Hepatocyte (in vitro differentiated cells): ENCODE measurements at regions not wholly inside any gene's neighbourhood (a gene's known extent, or its start where the extent isn't known, plus 50 kb on each side); places are given as distances from the start of the nearest gene placed in this dataset.

Source experiments
- DNase-seq: peaks from one replicate; pipeline ENCODE4 v3.0.0-alpha.2; 2016; ENCODE audit warnings: low spot score
- H2AFZ ChIP-seq: fragments of 200-600 bp; sonication (generic); 2 replicates; pipeline ENCODE4 v1.6.0; 2016; ENCODE audit warnings: antibody characterized with exemption, mild to moderate bottlenecking
- H3K27ac ChIP-seq: fragments of 200-600 bp; sonication (generic); 2 replicates; pipeline ENCODE4 v1.5.1; 2016; ENCODE audit warnings: mild to moderate bottlenecking
- H3K27me3 ChIP-seq: fragments of 200-600 bp; sonication (generic); 2 replicates; pipeline ENCODE4 v1.6.1; 2016
- H3K36me3 ChIP-seq: fragments of 200-600 bp; sonication (generic); replicated peaks from 2 replicates; pipeline ENCODE4 v1.5.1; 2016; ENCODE audit warnings: low read depth; ENCODE audit not compliant: insufficient read depth
- H3K4me1 ChIP-seq: fragments of 200-600 bp; sonication (generic); 2 replicates; pipeline ENCODE4 v1.5.1; 2016; ENCODE audit warnings: mild to moderate bottlenecking, moderate library complexity; ENCODE audit not compliant: insufficient read depth
- H3K4me2 ChIP-seq: fragments of 200-600 bp; sonication (generic); 2 replicates; pipeline ENCODE4 v1.6.0; 2016
- H3K4me3 ChIP-seq: fragments of 200-600 bp; sonication (generic); 2 replicates; pipeline ENCODE4 v1.5.1; 2016; ENCODE audit warnings: mild to moderate bottlenecking
- H3K79me2 ChIP-seq: fragments of 200-600 bp; sonication (generic); 2 replicates; pipeline ENCODE4 v1.6.0; 2017; ENCODE audit warnings: mild to moderate bottlenecking
- H3K9me2 ChIP-seq: fragments of 200-600 bp; sonication (generic); replicated peaks from 2 replicates; pipeline ENCODE4 v1.6.0; 2017; ENCODE audit warnings: mild to moderate bottlenecking; ENCODE audit not compliant: insufficient read depth
- H3K9me3 ChIP-seq: fragments of 200-600 bp; sonication (generic); 2 replicates; pipeline ENCODE4 v1.5.1; 2016; ENCODE audit warnings: low read depth, mild to moderate bottlenecking
- H4K20me1 ChIP-seq: fragments of 200-600 bp; sonication (generic); 2 replicates; pipeline ENCODE4 v1.6.0; 2016; ENCODE audit warnings: mild to moderate bottlenecking; ENCODE audit not compliant: insufficient read depth, poor library complexity, severe bottlenecking
- CTCF ChIP-seq: fragments of 200-600 bp; sonication (generic); IDR thresholded peaks from 2 replicates; pipeline ENCODE4 v1.5.1; 2016; ENCODE audit warnings: antibody characterized with exemption, mild to moderate bottlenecking; ENCODE audit not compliant: poor library complexity
- EZH2 ChIP-seq: fragments of 200-600 bp; sonication (generic); IDR thresholded peaks from 2 replicates; pipeline ENCODE4 v1.6.1; 2016; ENCODE audit warnings: antibody characterized with exemption, mild to moderate bottlenecking, borderline replicate concordance
- EZH2phosphoT487 ChIP-seq: fragments of 200-600 bp; sonication (generic); IDR thresholded peaks from one replicate; pipeline ENCODE4 v1.6.1; 2018; ENCODE audit warnings: antibody characterized with exemption, mild to moderate bottlenecking, low read depth, moderate library complexity; ENCODE audit not compliant: unreplicated experiment, severe bottlenecking
- WGBS: methylation state at CpG from one replicate; pipeline ENCODE4 v1.1.6; 2016; ENCODE audit warnings: low lambda C conversion rate; ENCODE audit errors: missing lambda C conversion rate; 5-methylcytosine and 5-hydroxymethylcytosine counted together

- Histone ChIP-seq H3K36me3 (no peaks in the 10 kb centered on the region), H3K9me2 (no peaks in the 10 kb centered on the region), H3K4me3 (no peak overlapping the region), H3K4me2 (no peak overlapping the region), H3K27me3 (no peaks in the 10 kb centered on the region), H2AFZ (no peak overlapping the region), H3K27ac (no peak overlapping the region), H4K20me1 (no peaks in the 10 kb centered on the region), H3K4me1 (no peaks in the 10 kb centered on the region), H3K9me3 (no peaks in the 10 kb centered on the region), H3K79me2 (no peaks in the 10 kb centered on the region)
- 72% methylated on average over 2 of the region's 2 CpGs for WGBS
- DNase-seq = no peak
- TF ChIP-seq CTCF (no peak), EZH2phosphoT487 (no peak), EZH2 (no peak)
Observed at GRCh38 chr3:74801924-74802323, 187.5 kb upstream of the CNTN3 start.

DNA sequence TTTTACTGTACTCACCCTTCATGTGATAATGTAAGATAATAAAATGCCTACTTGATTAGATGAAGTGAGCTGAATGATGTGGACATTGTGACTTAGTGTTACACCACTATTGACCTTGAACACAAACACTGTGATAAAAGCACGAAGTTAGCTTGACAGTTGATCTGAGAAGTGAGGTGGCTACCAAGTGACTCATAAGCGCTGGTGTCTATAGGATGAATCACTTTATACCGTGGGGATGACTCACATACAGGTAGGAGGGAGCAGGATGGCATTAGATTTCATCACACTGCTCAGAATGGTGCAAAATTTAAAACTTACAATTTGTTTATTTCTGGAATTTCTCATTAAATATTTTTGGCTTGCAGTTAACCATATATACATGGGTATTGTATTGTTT lies 174.7 kb upstream of the CNTN3 start:
- DNase-seq = peak; percentile 53
- Histone ChIP-seq H3K4me2 (no peak overlapping the region), H2AFZ (no peak overlapping the region), H4K20me1 (no peaks in the 10 kb centered on the region), H3K4me3 (no peak overlapping the region), H3K27ac (no peak overlapping the region), H3K4me1 (no peaks in the 10 kb centered on the region), H3K9me3 (no peaks in the 10 kb centered on the region), H3K36me3 (no peaks in the 10 kb centered on the region), H3K79me2 (no peaks in the 10 kb centered on the region), H3K27me3 (no peaks in the 10 kb centered on the region), H3K9me2 (no peaks in the 10 kb centered on the region)
- WGBS = 44% methylated on average over 3 of the region's 3 CpGs
- TF ChIP-seq EZH2phosphoT487 (no peak), EZH2 (no peak), CTCF (no peak)

DNA sequence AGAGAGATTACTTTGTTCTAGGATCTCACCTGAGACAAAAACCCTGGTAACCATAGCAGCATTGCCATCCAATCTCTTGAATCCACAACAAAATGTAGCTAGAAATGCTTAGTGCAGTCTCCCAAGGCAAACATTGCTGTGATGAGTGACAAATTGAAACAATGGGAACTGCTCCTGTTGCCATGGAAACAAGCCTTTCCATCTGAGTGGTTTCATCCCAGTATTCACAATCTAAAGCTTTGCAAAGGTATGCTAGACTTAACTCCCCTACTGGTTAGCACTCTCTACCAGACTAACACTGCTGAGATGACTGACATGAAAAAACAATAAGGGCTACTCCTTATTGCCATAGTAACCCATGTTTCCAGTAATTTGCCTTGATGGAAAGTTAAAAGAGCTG lies 172.6 kb upstream of the CNTN3 start:
- peak; percentile 3 for DNase-seq
- H3K4me1 ChIP-seq = no peaks in the 10 kb centered on the region
- H3K9me2 ChIP-seq = no peaks in the 10 kb centered on the region
- H3K27me3 ChIP-seq = peaks cover 5% of the 10 kb centered on the region
- no peak overlapping the region for H3K4me2 ChIP-seq
- no peak overlapping the region for H3K4me3 ChIP-seq
- H3K36me3 ChIP-seq = no peaks in the 10 kb centered on the region
- H3K9me3 ChIP-seq = no peaks in the 10 kb centered on the region
- no peak overlapping the region for H3K27ac ChIP-seq
- no peak overlapping the region for H2AFZ ChIP-seq
- no peaks in the 10 kb centered on the region for H3K79me2 ChIP-seq
- TF ChIP-seq EZH2phosphoT487 (no peak), EZH2 (no peak)
- no peaks in the 10 kb centered on the region for H4K20me1 ChIP-seq

GRCh38 chr3:74771401-74771800 lies 156.9 kb upstream of the CNTN3 start:
- TF ChIP-seq CTCF (no peak), EZH2phosphoT487 (no peak), EZH2 (no peak)

More at GRCh38 chr3:74771401-74771800, 156.9 kb upstream of the CNTN3 start:
- DNase-seq = no peak
- no peaks in the 10 kb centered on the region for H3K9me3 ChIP-seq
- no peaks in the 10 kb centered on the region for H3K9me2 ChIP-seq
- H4K20me1 ChIP-seq = no peaks in the 10 kb centered on the region
- H3K4me1 ChIP-seq = no peaks in the 10 kb centered on the region
- no peaks in the 10 kb centered on the region for H3K79me2 ChIP-seq
- H3K27me3 ChIP-seq = no peaks in the 10 kb centered on the region
- 76% methylated on average over 2 of the region's 2 CpGs for WGBS
- no peak overlapping the region for H2AFZ ChIP-seq
- H3K4me3 ChIP-seq = no peak overlapping the region
- no peak overlapping the region for H3K4me2 ChIP-seq
- H3K36me3 ChIP-seq = no peaks in the 10 kb centered on the region
- H3K27ac ChIP-seq = no peak overlapping the region
